Transverse colon (tissue), 4 donors: ENCODE measurements at regions not wholly inside any gene's neighbourhood (a gene's known extent, or its start where the extent isn't known, plus 50 kb on each side); places are given as distances from the start of the nearest gene placed in this dataset.

Source experiments
- DNase-seq: peaks from one replicate; pipeline ENCODE4 v3.0.0-alpha.2; 2019
- H3K27ac ChIP-seq, 4 donors: fragments of 200-600 bp; sonication (generic); 2 replicates each; pipeline ENCODE4 v1.5.1; 2016 to 2018; ENCODE audit warnings: inconsistent platforms in 4 of 4
- H3K27me3 ChIP-seq: fragments of 200-600 bp; sonication (generic); 2 replicates; pipeline ENCODE4 v1.5.1; 2017; ENCODE audit warnings: inconsistent platforms
- H3K36me3 ChIP-seq, 4 donors: fragments of 200-600 bp; sonication (generic); 2 replicates each; pipeline ENCODE4 v1.5.1; 2017 to 2019; ENCODE audit warnings: inconsistent platforms in 4 of 4
- H3K4me1 ChIP-seq, 4 donors: fragments of 200-600 bp; sonication (generic); 2 replicates each; pipeline ENCODE4 v1.5.1; 2017 to 2020; ENCODE audit warnings: inconsistent platforms in 4 of 4
- H3K4me3 ChIP-seq, 4 donors: fragments of 200-600 bp; sonication (generic); 1 replicate in 1 of 4; 2 replicates in 3 of 4; pipeline versions ENCODE4 v1.5.1 to v1.6.1; 2017 to 2019; ENCODE audit warnings: inconsistent platforms in 4 of 4
- H3K9me3 ChIP-seq, 2 donors: fragments of 200-600 bp; sonication (generic); 2 replicates each; pipeline ENCODE4 v1.5.1; 2017 to 2019; ENCODE audit warnings: inconsistent platforms in 2 of 2
- EP300 ChIP-seq: sonication (generic); formaldehyde crosslinking; IDR thresholded peaks from one replicate; pipeline ENCODE4 v1.6.1; 2017; ENCODE audit warnings: antibody characterized with exemption, low read depth
- POLR2A ChIP-seq: fragments of 450-650 bp; IDR thresholded peaks from one replicate; pipeline ENCODE4 v1.6.1; 2016; ENCODE audit warnings: antibody characterized with exemption, mild to moderate bottlenecking, moderate library complexity
- POLR2AphosphoS5 ChIP-seq, 3 donors: sonication (generic); formaldehyde crosslinking; IDR thresholded peaks; one replicate each; pipeline ENCODE4 v1.6.1; 2016; ENCODE audit warnings: antibody characterized with exemption in 3 of 3
- WGBS, 2 donors: methylation state at CpG; one replicate each; pipeline ENCODE4 v1.1.5; 2018; ENCODE audit warnings: low coverage in 1 of 2; 5-methylcytosine and 5-hydroxymethylcytosine counted together
- in situ Hi-C, 4 donors: fragments of 200-750 bp; cut with MboI; loops; one replicate each; pipeline versions ENCODE4 v1.15.0 to v1.15.1; 2017; ENCODE audit warnings: low sequenced_read_pairs in 3 of 4, low pct_ligation_motif_present in 1 of 4, low pct_unique_long_range_greater_than_20kb in 1 of 4
- intact Hi-C: fragments of 100-400 bp; cut with DNase I; formaldehyde crosslinking; loops from one replicate; pipeline ENCODE4 v1.15.1; 2023; ENCODE audit warnings: low total_unique reads
- TF ChIP-seq, protein P1 (sequence below), 5 experiments: fragments of 200-600 bp in 3 of 5; fragments of 450-650 bp in 2 of 5; sonication (generic) in 3 of 5; IDR thresholded peaks; 1 replicate in 2 of 5; 2 replicates in 3 of 5; pipeline ENCODE4 v1.5.1; 2016 to 2017; ENCODE audit warnings: antibody characterized with exemption in 5 of 5, inconsistent platforms in 3 of 5, mild to moderate bottlenecking in 2 of 5, moderate library complexity in 1 of 5

DNA sequence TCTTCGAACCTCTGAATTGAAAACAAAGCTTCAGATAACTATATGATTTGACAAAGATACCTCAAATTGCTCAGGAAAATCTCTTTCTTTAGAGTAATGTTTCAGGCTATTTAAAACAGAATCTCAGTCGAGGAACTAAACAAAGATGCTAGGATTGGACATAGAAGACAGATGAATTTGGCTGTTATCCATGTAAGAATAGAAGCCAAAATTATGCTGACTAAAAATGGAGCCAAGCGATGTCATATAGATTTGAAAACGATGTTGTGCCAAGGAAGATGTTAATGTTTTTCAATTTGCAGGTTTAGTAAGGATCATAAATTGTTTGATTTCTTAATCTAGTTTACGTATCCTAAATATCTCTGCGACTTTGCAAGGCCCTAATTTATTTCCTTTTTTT, 295.9 kb downstream of the FOXG1 start:
- Histone ChIP-seq H3K4me3 (no peak overlapping the region), H3K4me1 (no peaks in the 10 kb centered on the region), H3K9me3 (no peaks in the 10 kb centered on the region), H3K27me3 (no peaks in the 10 kb centered on the region), H3K36me3 (no peaks in the 10 kb centered on the region), H3K27ac (no peak overlapping the region)
- DNase-seq, result no peak
- TF ChIP-seq EP300 (no peak), POLR2A (no peak), POLR2AphosphoS5 (IDR thresholded peaks at IDR 0.05) (no peak)
- TF ChIP-seq, protein P1, sequence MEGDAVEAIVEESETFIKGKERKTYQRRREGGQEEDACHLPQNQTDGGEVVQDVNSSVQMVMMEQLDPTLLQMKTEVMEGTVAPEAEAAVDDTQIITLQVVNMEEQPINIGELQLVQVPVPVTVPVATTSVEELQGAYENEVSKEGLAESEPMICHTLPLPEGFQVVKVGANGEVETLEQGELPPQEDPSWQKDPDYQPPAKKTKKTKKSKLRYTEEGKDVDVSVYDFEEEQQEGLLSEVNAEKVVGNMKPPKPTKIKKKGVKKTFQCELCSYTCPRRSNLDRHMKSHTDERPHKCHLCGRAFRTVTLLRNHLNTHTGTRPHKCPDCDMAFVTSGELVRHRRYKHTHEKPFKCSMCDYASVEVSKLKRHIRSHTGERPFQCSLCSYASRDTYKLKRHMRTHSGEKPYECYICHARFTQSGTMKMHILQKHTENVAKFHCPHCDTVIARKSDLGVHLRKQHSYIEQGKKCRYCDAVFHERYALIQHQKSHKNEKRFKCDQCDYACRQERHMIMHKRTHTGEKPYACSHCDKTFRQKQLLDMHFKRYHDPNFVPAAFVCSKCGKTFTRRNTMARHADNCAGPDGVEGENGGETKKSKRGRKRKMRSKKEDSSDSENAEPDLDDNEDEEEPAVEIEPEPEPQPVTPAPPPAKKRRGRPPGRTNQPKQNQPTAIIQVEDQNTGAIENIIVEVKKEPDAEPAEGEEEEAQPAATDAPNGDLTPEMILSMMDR (IDR thresholded peaks at IDR 0.05), result no peak
- WGBS, 2 donors, result 65 to 68% methylated on average over 6 of the region's 6 CpGs
- in situ Hi-C loops, result no loop called here
- intact Hi-C loops, result no loop called here

DNA sequence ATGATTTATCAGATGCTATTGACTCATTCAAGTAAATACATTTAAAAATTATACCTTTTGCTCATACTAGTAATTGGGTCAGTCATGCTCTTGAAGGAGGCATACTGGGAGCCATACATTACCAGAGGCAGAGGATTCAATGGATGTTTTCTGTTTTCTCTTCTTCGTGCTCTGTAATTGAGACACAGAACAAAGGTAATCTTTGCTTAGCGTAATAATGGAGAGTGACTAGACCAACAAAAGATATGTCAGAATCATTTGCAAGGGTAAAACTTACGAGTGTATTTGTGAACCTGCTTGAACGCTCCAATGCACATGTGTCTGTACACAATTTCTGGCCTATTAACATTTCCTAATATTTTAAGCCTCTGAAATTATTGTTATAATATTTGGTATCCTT, 296.4 kb downstream of the FOXG1 start:
- Histone ChIP-seq H3K27ac (no peak overlapping the region), H3K9me3 (no peaks in the 10 kb centered on the region), H3K4me1 (no peaks in the 10 kb centered on the region), H3K4me3 (no peak overlapping the region), H3K36me3 (no peaks in the 10 kb centered on the region), H3K27me3 (no peaks in the 10 kb centered on the region)
- WGBS, 2 donors, result 70 to 82% methylated on average over 4 of the region's 4 CpGs
- DNase-seq, result no peak
- intact Hi-C loops, result no loop called here
- in situ Hi-C loops, result no loop called here
- TF ChIP-seq POLR2A (no peak), POLR2AphosphoS5 (IDR thresholded peaks at IDR 0.05) (no peak), EP300 (no peak)
- TF ChIP-seq, protein P1 (IDR thresholded peaks at IDR 0.05), result no peak

- WGBS, 2 donors, result 50 to 56% methylated on average over 2 to 3 of the region's 3 CpGs
- H3K27ac ChIP-seq, result no peak overlapping the region
- in situ Hi-C loops, result no loop called here
- intact Hi-C loops, result no loop called here
- TF ChIP-seq POLR2A, result no peak
- TF ChIP-seq EP300, result no peak
- no peak for TF ChIP-seq POLR2AphosphoS5 (IDR thresholded peaks at IDR 0.05)
- TF ChIP-seq, protein P1 (IDR thresholded peaks at IDR 0.05), result no peak
- no peaks in the 10 kb centered on the region for H3K4me1 ChIP-seq
- no peaks in the 10 kb centered on the region for H3K36me3 ChIP-seq
- no peak overlapping the region for H3K4me3 ChIP-seq
- H3K27me3 ChIP-seq, result no peaks in the 10 kb centered on the region
- H3K9me3 ChIP-seq, result no peaks in the 10 kb centered on the region
- DNase-seq, result no peak
These were observed 297.8 kb downstream of the FOXG1 start for GRCh38 chr14:29064305-29064900.

GRCh38 chr14:29069228-29069627, 302.6 kb downstream of the FOXG1 start:
- no peak for TF ChIP-seq POLR2AphosphoS5 (IDR thresholded peaks at IDR 0.05)
- TF ChIP-seq EP300, result no peak
- TF ChIP-seq, protein P1 (IDR thresholded peaks at IDR 0.05), result no peak
- TF ChIP-seq POLR2A, result no peak
- intact Hi-C loops (no loop called here), in situ Hi-C loops (no loop called here)
- Histone ChIP-seq H3K4me1 (no peaks in the 10 kb centered on the region), H3K27me3 (no peaks in the 10 kb centered on the region), H3K9me3 (no peaks in the 10 kb centered on the region), H3K36me3 (no peaks in the 10 kb centered on the region), H3K27ac (no peak overlapping the region), H3K4me3 (no peak overlapping the region)
- WGBS, 2 donors, result 78 to 88% methylated on average over 1 of the region's 1 CpG
- no peak for DNase-seq
